ENCODE measurements at regions not wholly inside any gene's neighbourhood (a gene's known extent, or its start where the extent isn't known, plus 50 kb on each side); places are given as distances from the start of the nearest gene placed in this dataset.

DNA sequence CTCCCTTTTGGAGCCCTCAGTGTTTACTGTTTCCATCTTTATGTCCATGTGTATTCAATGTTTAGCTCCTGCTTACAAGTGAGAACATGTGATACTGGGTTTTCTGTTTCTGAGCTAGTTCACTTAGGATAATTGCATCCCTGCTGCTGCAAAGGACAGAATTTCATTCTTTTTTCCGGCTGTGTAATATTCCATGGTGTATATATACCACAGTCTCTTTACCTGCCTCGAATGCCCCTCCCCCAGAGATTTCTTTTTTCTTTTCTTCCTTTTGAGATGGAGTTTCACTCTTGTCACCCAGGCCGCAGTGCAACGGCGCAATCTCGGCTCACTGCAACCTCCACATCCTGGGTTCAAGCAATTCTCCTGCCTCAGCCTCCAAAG, 60.9 kb downstream of the RMI2 start:
- Mint-ChIP-seq H3K27ac (no peak overlapping the region), H3K9me3 (no peaks in the 10 kb centered on the region), H3K4me1 (no peaks in the 10 kb centered on the region), H3K27me3 (ENCODE audit: low read depth in 2 of 2) (no peaks in the 10 kb centered on the region), H3K4me3 (no peak overlapping the region), H3K36me3 (no peaks in the 10 kb centered on the region)
- Histone ChIP-seq H3K36me3 (ENCODE audit: control insufficient read depth, insufficient read depth, low read length) (no peaks in the 10 kb centered on the region), H3K9me3 (ENCODE audit: control insufficient read depth, insufficient read depth, low read length) (no peaks in the 10 kb centered on the region), H3K27ac (ENCODE audit: low read length) (no peak overlapping the region), H3K27me3 (ENCODE audit: control insufficient read depth, insufficient read depth, low read length) (no peaks in the 10 kb centered on the region), H3K4me1 (ENCODE audit: control insufficient read depth, insufficient read depth, low read length) (peaks cover 4% of the 10 kb centered on the region), H3K4me3 (ENCODE audit: low read length) (no peak overlapping the region)
- intact Hi-C loops (cut with micrococcal nuclease) = loop anchor here (2.0 to 5.0 kb wide), 2 partner anchors 236 to 441 kb away; no protein-coding TSS in a partner anchor
- 94% methylated on average over 6 of the region's 6 CpGs for WGBS (ENCODE audit: insufficient coverage)
- ATAC-seq (no peak), DNase-seq (no peak)
- TF ChIP-seq, protein P1, sequence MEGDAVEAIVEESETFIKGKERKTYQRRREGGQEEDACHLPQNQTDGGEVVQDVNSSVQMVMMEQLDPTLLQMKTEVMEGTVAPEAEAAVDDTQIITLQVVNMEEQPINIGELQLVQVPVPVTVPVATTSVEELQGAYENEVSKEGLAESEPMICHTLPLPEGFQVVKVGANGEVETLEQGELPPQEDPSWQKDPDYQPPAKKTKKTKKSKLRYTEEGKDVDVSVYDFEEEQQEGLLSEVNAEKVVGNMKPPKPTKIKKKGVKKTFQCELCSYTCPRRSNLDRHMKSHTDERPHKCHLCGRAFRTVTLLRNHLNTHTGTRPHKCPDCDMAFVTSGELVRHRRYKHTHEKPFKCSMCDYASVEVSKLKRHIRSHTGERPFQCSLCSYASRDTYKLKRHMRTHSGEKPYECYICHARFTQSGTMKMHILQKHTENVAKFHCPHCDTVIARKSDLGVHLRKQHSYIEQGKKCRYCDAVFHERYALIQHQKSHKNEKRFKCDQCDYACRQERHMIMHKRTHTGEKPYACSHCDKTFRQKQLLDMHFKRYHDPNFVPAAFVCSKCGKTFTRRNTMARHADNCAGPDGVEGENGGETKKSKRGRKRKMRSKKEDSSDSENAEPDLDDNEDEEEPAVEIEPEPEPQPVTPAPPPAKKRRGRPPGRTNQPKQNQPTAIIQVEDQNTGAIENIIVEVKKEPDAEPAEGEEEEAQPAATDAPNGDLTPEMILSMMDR (IDR thresholded peaks at IDR 0.05) = no peak

DNA sequence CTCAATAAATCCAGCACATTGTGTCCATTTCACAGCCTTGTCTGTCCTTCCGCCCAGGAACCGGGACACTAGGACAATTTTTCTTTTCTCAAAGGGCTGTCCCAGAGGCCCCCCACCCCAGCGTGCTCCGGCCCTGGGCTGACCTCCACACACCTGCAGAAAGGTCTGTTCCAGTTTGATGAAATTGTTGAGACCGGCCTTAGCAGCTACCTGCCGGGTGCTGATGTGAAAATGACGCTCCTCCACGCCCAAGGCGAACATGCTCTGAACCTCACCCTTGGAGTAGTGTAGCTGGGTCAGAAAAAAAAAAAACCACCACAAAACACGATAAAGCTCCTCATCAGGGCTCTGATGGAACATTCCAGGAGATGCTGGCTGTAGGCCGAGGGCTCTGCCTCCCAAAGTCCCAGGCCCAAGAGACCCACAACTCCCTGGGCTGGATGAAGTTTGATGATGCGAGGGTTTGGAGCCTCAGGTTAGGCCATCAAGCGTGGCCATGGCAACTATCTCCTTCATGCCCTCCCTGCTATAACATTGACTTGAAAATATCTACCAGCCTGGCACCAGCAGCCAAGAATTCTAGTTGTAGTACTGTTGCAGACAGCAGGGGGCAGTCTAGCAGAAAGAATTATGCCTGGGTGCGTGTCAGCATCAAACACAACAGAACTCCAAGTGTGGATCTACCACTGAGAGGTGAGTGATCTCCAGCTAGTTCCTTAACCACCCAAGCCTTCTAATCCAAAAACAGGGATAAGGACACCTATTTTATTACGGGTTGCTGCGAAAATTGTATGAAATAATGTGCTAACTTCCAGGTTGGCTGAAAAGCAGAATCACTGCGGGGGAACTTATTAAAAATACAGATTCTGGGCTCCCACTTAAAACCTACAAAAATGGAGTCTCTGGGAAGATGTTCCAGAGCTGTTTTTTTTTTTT, 62.1 kb downstream of the RMI2 start:
- Mint-ChIP-seq H3K27ac (no peak overlapping the region), H3K9me3 (no peaks in the 10 kb centered on the region), H3K4me3 (no peak overlapping the region), H3K36me3 (no peaks in the 10 kb centered on the region), H3K4me1 (peaks cover 0 to 3% of the 10 kb centered on the region in 2 donors), H3K27me3 (ENCODE audit: low read depth in 2 of 2) (no peaks in the 10 kb centered on the region)
- no peak overlapping the region for H3K4me3 ChIP-seq (ENCODE audit: low read length)
- ATAC-seq (peak; percentile 67 to 91 (median 79)), DNase-seq (peak; percentile 57 to 81)
- H3K27me3 ChIP-seq (ENCODE audit: control insufficient read depth, insufficient read depth, low read length) = no peaks in the 10 kb centered on the region
- H3K27ac ChIP-seq (ENCODE audit: low read length) = no peak overlapping the region
- TF ChIP-seq, protein P1 (IDR thresholded peaks at IDR 0.05) = peak; percentile 76
- H3K9me3 ChIP-seq (ENCODE audit: control insufficient read depth, insufficient read depth, low read length) = no peaks in the 10 kb centered on the region
- 83% methylated on average over 12 of the region's 17 CpGs for WGBS (ENCODE audit: insufficient coverage)
- intact Hi-C loops (cut with micrococcal nuclease) = loop anchor here (1.0 to 5.0 kb wide), 5 partner anchors 125 to 443 kb away; no protein-coding TSS in a partner anchor
- H3K4me1 ChIP-seq (ENCODE audit: control insufficient read depth, insufficient read depth, low read length) = peaks cover 4% of the 10 kb centered on the region
- H3K36me3 ChIP-seq (ENCODE audit: control insufficient read depth, insufficient read depth, low read length) = no peaks in the 10 kb centered on the region

DNA sequence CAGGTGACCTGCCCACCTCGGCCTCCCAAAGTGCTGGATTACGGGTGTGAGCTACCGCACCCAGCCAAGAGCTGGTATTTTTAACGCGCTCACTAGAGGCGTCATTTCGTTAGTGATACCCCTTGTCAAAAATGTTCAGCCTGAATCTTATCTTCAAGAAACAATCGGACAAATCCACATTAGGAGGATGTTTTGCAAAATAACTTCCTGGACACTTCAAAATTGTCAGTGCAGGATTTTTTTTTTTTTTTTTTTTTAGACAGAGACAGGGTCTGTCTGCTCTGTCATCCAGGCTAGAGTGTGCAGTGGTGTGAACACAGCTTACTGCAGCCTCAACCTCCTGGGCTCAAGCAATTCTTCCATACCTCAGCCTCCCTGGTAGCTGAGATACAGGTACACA, 63.0 kb downstream of the RMI2 start:
- H3K9me3 Mint-ChIP-seq = no peaks in the 10 kb centered on the region

More for the DNA sequence above, 63.0 kb downstream of the RMI2 start:
- Histone ChIP-seq H3K9me3 (ENCODE audit: control insufficient read depth, insufficient read depth, low read length) (no peaks in the 10 kb centered on the region), H3K4me3 (ENCODE audit: low read length) (no peak overlapping the region), H3K27me3 (ENCODE audit: control insufficient read depth, insufficient read depth, low read length) (no peaks in the 10 kb centered on the region), H3K27ac (ENCODE audit: low read length) (no peak overlapping the region), H3K36me3 (ENCODE audit: control insufficient read depth, insufficient read depth, low read length) (no peaks in the 10 kb centered on the region), H3K4me1 (ENCODE audit: control insufficient read depth, insufficient read depth, low read length) (peaks cover 4% of the 10 kb centered on the region)
- H3K36me3 Mint-ChIP-seq = no peaks in the 10 kb centered on the region
- H3K4me3 Mint-ChIP-seq = no peak overlapping the region
- TF ChIP-seq, protein P1 (IDR thresholded peaks at IDR 0.05) = no peak
- H3K27me3 Mint-ChIP-seq (ENCODE audit: low read depth in 2 of 2) = no peaks in the 10 kb centered on the region
- intact Hi-C loops (cut with micrococcal nuclease) = loop anchor here (5.0 kb wide), 1 partner anchor 234 kb away; no protein-coding TSS in a partner anchor
- WGBS (ENCODE audit: insufficient coverage) = 86% methylated on average over 8 of the region's 8 CpGs
- DNase-seq (no peak), ATAC-seq (no peak)
- H3K4me1 Mint-ChIP-seq = peaks cover 0 to 4% of the 10 kb centered on the region in 2 donors
- H3K27ac Mint-ChIP-seq = no peak overlapping the region

All from natural killer cell (primary cell).